Panc1 (cell line): ENCODE measurements at regions not wholly inside any gene's neighbourhood (a gene's known extent, or its start where the extent isn't known, plus 50 kb on each side); places are given as distances from the start of the nearest gene placed in this dataset.

Experiments
- ATAC-seq: fragments of 200-7000 bp; cut with Tn5 transposase; 2 replicates; pipeline ENCODE4 v1.9.1; 2020; ENCODE audit warnings: mild to moderate bottlenecking, moderate library complexity
- BruUV-seq: library from RNA; stranded (reverse); fragments of 400-500 nt; replicated peaks from 2 replicates; lab custom pipeline; 2021; lab: Mats Ljungman, UMichigan
- CTCF ChIA-PET: fragments of 300-600 bp; sonication (Branson Sonifier 250); formaldehyde crosslinking; loops from one replicate; lab custom pipeline; 2022; ENCODE audit warnings: antibody characterized with exemption; lab: Charles Lee
- POLR2A ChIA-PET: fragments of 300-600 bp; sonication (Branson Sonifier 250); formaldehyde crosslinking; loops from one replicate; lab custom pipeline; 2022; ENCODE audit warnings: antibody characterized with exemption; lab: Charles Lee
- DNase-seq: peaks from one replicate; pipeline ENCODE4 v3.0.0-alpha.2; 2010; ENCODE audit warnings: low read depth, low spot score
- H3K27ac ChIP-seq: 2 replicates; pipeline ENCODE4 v1.5.1; 2011; ENCODE audit warnings: mild to moderate bottlenecking, low read length, inconsistent platforms
- H3K27me3 ChIP-seq: fragments of 200-500 bp; sonication (Bioruptor generic); 2 replicates; pipeline ENCODE4 v1.6.0; 2014; ENCODE audit warnings: low read length, inconsistent platforms; ENCODE audit not compliant: control insufficient read depth, insufficient read depth
- H3K36me3 ChIP-seq: fragments of 200-500 bp; sonication (Bioruptor generic); 2 replicates; pipeline ENCODE4 v1.5.1; 2014; ENCODE audit warnings: inconsistent platforms, mild to moderate bottlenecking, low read length, moderate library complexity; ENCODE audit not compliant: control insufficient read depth, insufficient read depth
- H3K4me1 ChIP-seq: 2 replicates; pipeline ENCODE4 v1.5.1; 2011; ENCODE audit warnings: inconsistent platforms, mild to moderate bottlenecking, low read length, moderate library complexity; ENCODE audit not compliant: control insufficient read depth, insufficient read depth
- H3K4me3 ChIP-seq, 2 experiments: 2 replicates each; pipeline ENCODE4 v1.5.1; 2011 to 2012; ENCODE audit warnings: low read depth in 2 of 2, low read length in 2 of 2, mild to moderate bottlenecking in 2 of 2, inconsistent platforms in 1 of 2, moderate library complexity in 1 of 2
- H3K9me3 ChIP-seq: fragments of 200-500 bp; sonication (Bioruptor generic); 2 replicates; pipeline ENCODE4 v1.5.1; 2014; ENCODE audit warnings: low read depth, mild to moderate bottlenecking, inconsistent platforms, low read length, moderate library complexity; ENCODE audit not compliant: control insufficient read depth, insufficient read depth
- CTCF ChIP-seq: fragments of 450-650 bp; IDR thresholded peaks from 2 replicates; pipeline ENCODE4 v1.5.1; 2017; ENCODE audit warnings: mild to moderate bottlenecking
- POLR2AphosphoS5 ChIP-seq: IDR thresholded peaks from 2 replicates; pipeline ENCODE4 v1.6.1; 2012; ENCODE audit warnings: mild to moderate bottlenecking, low read depth, low read length, moderate library complexity
- REST ChIP-seq, 2 experiments: IDR thresholded peaks; 2 replicates each; pipeline ENCODE4 v1.6.1; 2011 to 2012; ENCODE audit warnings: low read depth in 2 of 2, control low read depth in 1 of 2, low read length in 1 of 2, mild to moderate bottlenecking in 1 of 2, moderate library complexity in 1 of 2; ENCODE audit not compliant: insufficient read depth in 1 of 2
- SIN3A ChIP-seq: IDR thresholded peaks from 2 replicates; pipeline ENCODE4 v1.6.1; 2012; ENCODE audit warnings: low read depth, mild to moderate bottlenecking, low read length, moderate library complexity, borderline replicate concordance; ENCODE audit not compliant: insufficient read depth
- TCF7L2 ChIP-seq: IDR thresholded peaks from 2 replicates; pipeline ENCODE4 v1.6.1; 2011; ENCODE audit warnings: mild to moderate bottlenecking, low read depth, low read length, inconsistent platforms
- in situ Hi-C: cut with HindIII; loops from 2 replicates; pipeline ENCODE4 v1.10.0; 2016; ENCODE audit warnings: low sequenced_read_pairs, low pct_unique_long_range_greater_than_20kb
- intact Hi-C: fragments of 100-400 bp; cut with micrococcal nuclease; formaldehyde crosslinking; loops from one replicate; pipeline ENCODE4 v1.10.0; 2022; ENCODE audit not compliant: unreplicated experiment

- ATAC-seq (no peak), DNase-seq (no peak)
- no peak overlapping the region for H3K4me3 ChIP-seq
- no peak overlapping the region for H3K27ac ChIP-seq
- no peaks in the 10 kb centered on the region for H3K36me3 ChIP-seq
- in situ Hi-C loops (no loop called here), intact Hi-C loops (no loop called here)
- CTCF ChIA-PET: no interaction called here
- no peaks in the 10 kb centered on the region for H3K4me1 ChIP-seq
- H3K27me3 ChIP-seq: no peaks in the 10 kb centered on the region
- TF ChIP-seq REST (IDR thresholded peaks at IDR 0.05; ENCODE audit: insufficient read depth in 1 of 2, low read depth in 2 of 2, low read length in 1 of 2) (no peak), TCF7L2 (no peak), SIN3A (no peak), CTCF (no peak), POLR2AphosphoS5 (no peak)
- POLR2A ChIA-PET: no interaction called here
- no peaks in the 10 kb centered on the region for H3K9me3 ChIP-seq
- no TSS peak for BruUV-seq
These were observed 136.6 kb upstream of the LRRN1 start for GRCh38 chr3:3662610-3663009.

- TF ChIP-seq REST (IDR thresholded peaks at IDR 0.05; ENCODE audit: insufficient read depth in 1 of 2, low read depth in 2 of 2, low read length in 1 of 2) (no peak), CTCF (no peak), POLR2AphosphoS5 (no peak), TCF7L2 (no peak), SIN3A (no peak)
- ChIA-PET CTCF (no interaction called here), POLR2A (no interaction called here)
- H3K9me3 ChIP-seq: no peaks in the 10 kb centered on the region
- intact Hi-C loops (no loop called here), in situ Hi-C loops (no loop called here)
- no peaks in the 10 kb centered on the region for H3K27me3 ChIP-seq
- H3K4me3 ChIP-seq: no peak overlapping the region
- BruUV-seq: no TSS peak
- DNase-seq (no peak), ATAC-seq (no peak)
- H3K36me3 ChIP-seq: no peaks in the 10 kb centered on the region
- H3K27ac ChIP-seq: no peak overlapping the region
- H3K4me1 ChIP-seq: no peaks in the 10 kb centered on the region
These were observed 144.3 kb upstream of the LRRN1 start for GRCh38 chr3:3654916-3655315.
